ENCODE measurements at regions not wholly inside any gene's neighbourhood (a gene's known extent, or its start where the extent isn't known, plus 50 kb on each side); places are given as distances from the start of the nearest gene placed in this dataset.
A peak's percentile ranks its signal among the peaks of the same experiment; 100 is the strongest.
"Not testable (repeated sequence)": the region's sequence is repeated elsewhere in the genome, so short reads cannot be mapped to it uniquely, and the experiment has no call there.

DNA sequence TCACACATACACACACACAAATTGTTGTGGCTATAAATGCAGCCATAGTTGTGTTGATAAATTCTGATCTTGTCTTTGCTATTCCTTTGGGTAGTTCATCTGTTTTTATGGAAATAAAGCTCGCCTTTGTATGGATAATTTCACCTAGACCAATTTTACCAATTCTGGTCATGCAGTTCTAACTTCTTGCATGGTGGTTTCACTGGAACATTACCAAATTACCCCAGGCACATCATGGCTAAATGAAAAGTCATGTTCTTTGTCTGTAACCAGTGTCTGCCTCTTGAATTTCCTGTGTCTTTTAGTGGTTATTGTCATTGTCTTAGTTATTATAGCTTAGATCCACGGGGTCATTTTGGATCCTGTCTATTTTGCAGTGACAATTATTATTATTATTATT lies 50.3 kb upstream of the TMC1 start:
- Mint-ChIP-seq H3K4me3 (no peak overlapping the region), H3K27me3 (no peaks in the 10 kb centered on the region), H3K27ac (no peak overlapping the region), H3K9me3 (ENCODE audit: low read depth) (peaks cover 6% of the 10 kb centered on the region), H3K36me3 (no peaks in the 10 kb centered on the region), H3K4me1 (ENCODE audit: low read depth) (peaks cover 22% of the 10 kb centered on the region)

DNA sequence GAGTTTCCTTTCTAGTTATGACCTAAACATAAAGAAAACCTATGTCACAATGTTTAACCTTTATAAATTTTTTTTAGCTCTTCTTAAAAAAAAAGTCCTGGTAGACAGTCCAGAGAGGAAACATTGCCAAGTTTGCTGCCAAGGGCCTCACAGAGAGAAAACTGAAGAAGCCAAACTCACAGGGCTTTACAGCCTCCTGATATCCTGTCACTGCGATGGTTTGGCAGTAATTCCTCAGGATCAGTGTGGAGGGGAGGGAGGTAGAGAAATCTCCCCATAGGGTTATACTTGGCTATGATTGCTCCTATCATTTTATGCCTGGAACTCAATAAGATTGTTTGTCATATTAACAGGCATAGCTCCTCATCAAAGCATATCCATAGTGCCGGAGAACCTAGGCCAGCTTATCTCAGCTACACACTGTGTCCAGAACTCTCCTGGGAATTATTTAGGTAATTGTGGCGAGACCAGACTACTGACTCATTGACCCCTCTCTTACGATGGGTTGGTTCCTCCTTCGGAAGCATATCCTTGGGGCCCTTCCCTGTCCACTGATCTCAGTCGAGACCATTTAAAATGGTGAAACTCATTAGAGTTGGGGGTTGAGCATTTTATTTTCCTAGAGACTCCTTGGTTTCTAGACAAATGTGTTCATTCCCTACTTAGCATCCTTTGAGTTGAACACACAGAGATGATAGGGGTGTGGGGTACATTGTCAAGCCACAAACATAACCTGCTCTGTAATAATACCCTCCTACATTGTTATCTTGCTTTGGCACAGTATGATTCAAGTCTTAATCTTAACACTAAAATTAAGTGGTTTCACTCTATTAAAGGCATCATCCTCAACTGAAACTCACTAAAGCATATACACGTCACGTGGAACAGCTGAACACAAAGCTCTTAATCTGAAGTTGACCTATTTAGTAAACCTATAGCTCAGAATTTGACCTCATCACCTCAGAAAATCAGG lies 53.4 kb upstream of the TMC1 start:
- Mint-ChIP-seq H3K36me3 (no peaks in the 10 kb centered on the region), H3K27me3 (no peaks in the 10 kb centered on the region), H3K4me3 (no peak overlapping the region), H3K9me3 (ENCODE audit: low read depth) (peaks cover 3% of the 10 kb centered on the region), H3K4me1 (ENCODE audit: low read depth) (peaks cover 17% of the 10 kb centered on the region), H3K27ac (no peak overlapping the region)

DNA sequence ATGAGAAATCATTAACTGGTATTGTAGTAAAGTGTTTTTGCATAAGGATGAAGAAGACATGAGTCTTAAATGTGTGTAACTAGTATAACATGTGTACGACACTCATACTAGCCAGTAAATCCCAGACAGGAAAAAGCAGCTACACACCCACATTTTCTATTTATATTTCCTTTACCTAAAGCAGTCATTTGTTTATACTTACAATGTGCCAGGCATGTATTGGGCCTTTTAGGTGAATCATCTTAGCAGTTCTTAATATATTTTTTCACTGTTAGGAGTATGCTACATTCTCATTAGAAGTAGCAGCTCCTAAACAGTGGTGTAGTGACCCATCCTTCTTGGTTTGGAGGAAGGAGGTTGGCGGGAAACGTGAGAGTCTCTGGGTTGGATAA lies 55.8 kb upstream of the TMC1 start:
- H3K9me3 Mint-ChIP-seq (ENCODE audit: low read depth): no peaks in the 10 kb centered on the region
- H3K36me3 Mint-ChIP-seq: no peaks in the 10 kb centered on the region
- no peak overlapping the region for H3K27ac Mint-ChIP-seq
- H3K4me3 Mint-ChIP-seq: no peak overlapping the region
- H3K27me3 Mint-ChIP-seq: no peaks in the 10 kb centered on the region
- H3K4me1 Mint-ChIP-seq (ENCODE audit: low read depth): peaks cover 14% of the 10 kb centered on the region

GRCh38 chr9:72464857-72465592 lies 56.4 kb upstream of the TMC1 start:
- H3K4me1 Mint-ChIP-seq (ENCODE audit: low read depth): peaks cover 14% of the 10 kb centered on the region
- H3K9me3 Mint-ChIP-seq (ENCODE audit: low read depth): no peaks in the 10 kb centered on the region
- no peaks in the 10 kb centered on the region for H3K27me3 Mint-ChIP-seq
- no peak overlapping the region for H3K27ac Mint-ChIP-seq
- no peak overlapping the region for H3K4me3 Mint-ChIP-seq
- H3K36me3 Mint-ChIP-seq: no peaks in the 10 kb centered on the region

DNA sequence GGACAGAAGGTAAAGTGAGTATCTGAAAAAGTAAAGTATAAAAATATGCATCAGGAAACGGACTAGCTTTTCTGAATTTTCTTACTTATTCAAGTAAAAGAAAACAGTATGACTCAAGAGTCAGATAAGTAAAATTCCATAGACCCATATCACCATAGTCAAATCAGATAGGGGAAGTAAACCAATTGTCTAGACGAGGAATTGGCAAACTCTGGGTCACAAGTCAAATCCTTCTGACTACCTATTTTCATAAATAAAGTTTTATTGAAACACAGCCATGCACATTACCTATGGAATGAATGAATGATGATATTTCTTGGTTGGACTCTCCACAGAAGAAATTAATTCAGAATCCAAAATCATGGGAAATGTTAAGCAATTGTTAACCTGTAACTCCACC lies 59.1 kb upstream of the TMC1 start:
- H3K4me3 Mint-ChIP-seq: no peak overlapping the region
- no peak overlapping the region for H3K27ac Mint-ChIP-seq
- peaks cover 23% of the 10 kb centered on the region for H3K4me1 Mint-ChIP-seq (ENCODE audit: low read depth)
- H3K36me3 Mint-ChIP-seq: no peaks in the 10 kb centered on the region
- H3K27me3 Mint-ChIP-seq: no peaks in the 10 kb centered on the region
- no peaks in the 10 kb centered on the region for H3K9me3 Mint-ChIP-seq (ENCODE audit: low read depth)

DNA sequence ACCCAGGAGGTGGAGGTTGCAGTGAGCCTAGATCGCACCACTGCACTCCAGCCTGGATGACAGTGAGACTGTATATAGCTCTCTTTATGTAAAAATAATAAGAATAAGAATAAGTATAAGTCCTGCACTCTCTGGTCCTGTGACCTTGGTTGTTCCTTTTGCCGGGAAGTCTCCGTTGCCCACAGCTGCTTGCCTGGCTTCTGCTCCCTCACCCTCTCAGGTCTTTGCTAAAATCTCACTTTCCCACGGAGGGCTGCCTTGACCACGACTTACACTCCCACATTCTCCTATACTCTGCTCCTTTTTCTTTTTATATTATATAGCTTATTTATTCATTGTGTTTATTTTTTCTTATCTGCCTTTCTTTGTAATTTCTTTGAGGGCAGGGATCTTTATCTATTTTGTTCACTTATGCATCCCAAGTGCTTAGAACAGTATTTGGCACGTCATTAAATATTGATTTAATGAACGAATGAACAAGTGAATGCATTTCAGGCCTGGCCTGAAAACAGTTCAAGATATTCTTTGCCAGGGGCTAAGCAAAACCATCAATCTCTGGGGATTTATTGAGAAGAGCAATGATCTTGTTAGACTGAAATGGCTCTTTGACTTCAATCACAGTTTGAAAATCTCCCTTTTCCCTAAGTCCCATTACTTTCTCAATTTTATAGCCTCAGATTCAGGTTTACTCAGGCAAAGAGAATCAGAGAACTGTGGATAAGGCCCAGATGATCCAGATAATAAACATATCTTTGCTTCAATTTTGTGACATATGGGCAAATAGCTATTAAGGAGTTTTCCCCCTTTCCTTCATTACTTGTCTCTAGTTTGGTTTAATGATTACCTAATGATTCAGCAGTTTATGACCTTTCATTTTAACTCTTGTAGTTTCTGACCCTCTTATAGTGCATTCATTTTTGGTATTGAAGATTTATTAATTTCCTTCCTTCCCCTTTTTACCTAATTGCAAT lies 60.8 kb upstream of the TMC1 start:
- H3K27ac Mint-ChIP-seq: no peak overlapping the region
- H3K36me3 Mint-ChIP-seq: no peaks in the 10 kb centered on the region
- H3K4me1 Mint-ChIP-seq (ENCODE audit: low read depth): peaks cover 19% of the 10 kb centered on the region
- no peaks in the 10 kb centered on the region for H3K9me3 Mint-ChIP-seq (ENCODE audit: low read depth)
- no peak overlapping the region for H3K4me3 Mint-ChIP-seq
- no peaks in the 10 kb centered on the region for H3K27me3 Mint-ChIP-seq

GRCh38 chr9:72459308-72459707 lies 62.1 kb upstream of the TMC1 start:
- Mint-ChIP-seq H3K4me1 (ENCODE audit: low read depth) (peaks cover 11% of the 10 kb centered on the region), H3K4me3 (no peak overlapping the region), H3K27ac (no peak overlapping the region), H3K9me3 (ENCODE audit: low read depth) (no peaks in the 10 kb centered on the region), H3K36me3 (no peaks in the 10 kb centered on the region), H3K27me3 (no peaks in the 10 kb centered on the region)

DNA sequence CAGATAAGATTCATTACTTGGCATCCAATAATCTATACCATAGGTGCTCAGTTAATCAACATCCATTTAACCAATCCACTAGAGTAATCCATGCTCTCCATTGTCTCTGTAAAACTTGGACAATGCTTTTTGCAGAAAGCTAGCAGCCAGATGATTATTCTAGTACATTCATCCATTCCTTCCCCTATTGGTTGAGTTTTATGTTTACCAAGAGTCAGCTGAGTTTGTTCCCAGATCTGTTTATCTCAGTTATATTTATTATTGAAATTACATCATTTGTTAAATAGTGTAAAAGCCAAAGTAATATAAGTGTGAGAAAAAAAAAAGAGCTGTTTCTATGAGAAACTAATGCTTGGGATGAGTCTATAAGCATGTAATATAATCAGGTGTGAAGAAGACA lies 63.3 kb upstream of the TMC1 start:
- Mint-ChIP-seq H3K4me3 (no peak overlapping the region), H3K27ac (no peak overlapping the region), H3K4me1 (ENCODE audit: low read depth) (peaks cover 11% of the 10 kb centered on the region), H3K27me3 (no peaks in the 10 kb centered on the region), H3K9me3 (ENCODE audit: low read depth) (no peaks in the 10 kb centered on the region), H3K36me3 (no peaks in the 10 kb centered on the region)

- Mint-ChIP-seq H3K36me3 (no peaks in the 10 kb centered on the region), H3K4me1 (ENCODE audit: low read depth) (peaks cover 11% of the 10 kb centered on the region), H3K27me3 (no peaks in the 10 kb centered on the region), H3K27ac (no peak overlapping the region), H3K4me3 (no peak overlapping the region), H3K9me3 (ENCODE audit: low read depth) (no peaks in the 10 kb centered on the region)
These were observed 64.0 kb upstream of the TMC1 start for GRCh38 chr9:72457366-72457765.

DNA sequence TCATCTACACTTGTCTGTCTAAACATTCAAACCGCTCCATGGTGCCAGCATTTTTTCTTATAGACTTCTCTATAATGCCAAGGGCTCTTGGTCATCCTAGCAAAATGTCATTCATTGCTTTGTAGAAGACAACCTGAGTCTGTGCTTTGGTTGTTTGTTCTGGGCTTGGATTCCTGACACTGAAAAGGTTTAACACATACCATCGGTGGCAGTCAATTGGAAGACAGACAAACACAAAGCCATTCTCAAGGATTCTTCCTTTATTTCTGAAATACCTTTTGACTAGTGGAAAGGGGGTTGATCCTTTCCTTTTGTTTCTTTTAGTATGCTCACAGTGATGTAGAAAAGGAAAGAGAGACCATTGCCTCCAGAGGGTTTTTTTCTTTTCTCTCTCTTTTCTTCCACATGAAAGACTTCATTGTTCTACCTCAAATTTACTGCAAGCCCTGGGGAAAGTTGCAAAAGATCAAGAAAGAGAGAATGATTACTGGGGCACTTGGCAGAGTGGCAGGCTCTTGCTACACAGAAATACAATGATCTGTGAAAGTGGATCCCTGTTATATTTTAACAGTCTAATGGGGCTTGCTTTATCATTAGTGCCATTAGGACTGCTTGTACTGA lies 66.4 kb upstream of the TMC1 start:
- no peak overlapping the region for H3K27ac Mint-ChIP-seq
- H3K4me3 Mint-ChIP-seq: no peak overlapping the region
- H3K36me3 Mint-ChIP-seq: no peaks in the 10 kb centered on the region
- peaks cover 11% of the 10 kb centered on the region for H3K4me1 Mint-ChIP-seq (ENCODE audit: low read depth)
- H3K9me3 Mint-ChIP-seq (ENCODE audit: low read depth): no peaks in the 10 kb centered on the region
- no peaks in the 10 kb centered on the region for H3K27me3 Mint-ChIP-seq

DNA sequence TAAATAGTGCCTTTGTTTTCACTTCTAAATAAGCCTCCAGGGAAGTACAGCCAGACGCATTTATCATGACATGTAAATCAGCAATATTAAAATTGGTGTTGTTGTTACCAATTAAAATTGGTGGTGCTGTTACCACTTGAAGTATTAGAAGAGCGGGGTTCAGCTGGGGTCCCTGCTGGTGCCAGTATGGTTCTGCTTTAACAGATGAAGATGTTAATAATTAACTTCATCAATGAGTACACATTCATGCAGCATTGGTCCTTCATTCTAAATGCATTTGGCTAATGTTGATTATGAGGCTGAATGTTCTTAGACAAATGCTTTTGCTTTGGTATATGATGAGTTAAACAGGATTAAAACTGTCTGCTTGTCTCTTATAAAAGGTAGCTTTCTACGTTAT lies 67.6 kb upstream of the TMC1 start:
- Mint-ChIP-seq H3K27ac (no peak overlapping the region), H3K4me3 (no peak overlapping the region), H3K4me1 (ENCODE audit: low read depth) (peaks cover 11% of the 10 kb centered on the region), H3K36me3 (no peaks in the 10 kb centered on the region), H3K9me3 (ENCODE audit: low read depth) (no peaks in the 10 kb centered on the region), H3K27me3 (no peaks in the 10 kb centered on the region)

GRCh38 chr9:72446241-72446640 lies 75.2 kb upstream of the TMC1 start:
- not testable (repeated sequence) for H3K4me3 Mint-ChIP-seq; H3K27ac Mint-ChIP-seq; H3K9me3 Mint-ChIP-seq (ENCODE audit: low read depth); H3K27me3 Mint-ChIP-seq; H3K36me3 Mint-ChIP-seq
- H3K4me1 Mint-ChIP-seq (ENCODE audit: low read depth): peaks cover 34% of the 10 kb centered on the region

DNA sequence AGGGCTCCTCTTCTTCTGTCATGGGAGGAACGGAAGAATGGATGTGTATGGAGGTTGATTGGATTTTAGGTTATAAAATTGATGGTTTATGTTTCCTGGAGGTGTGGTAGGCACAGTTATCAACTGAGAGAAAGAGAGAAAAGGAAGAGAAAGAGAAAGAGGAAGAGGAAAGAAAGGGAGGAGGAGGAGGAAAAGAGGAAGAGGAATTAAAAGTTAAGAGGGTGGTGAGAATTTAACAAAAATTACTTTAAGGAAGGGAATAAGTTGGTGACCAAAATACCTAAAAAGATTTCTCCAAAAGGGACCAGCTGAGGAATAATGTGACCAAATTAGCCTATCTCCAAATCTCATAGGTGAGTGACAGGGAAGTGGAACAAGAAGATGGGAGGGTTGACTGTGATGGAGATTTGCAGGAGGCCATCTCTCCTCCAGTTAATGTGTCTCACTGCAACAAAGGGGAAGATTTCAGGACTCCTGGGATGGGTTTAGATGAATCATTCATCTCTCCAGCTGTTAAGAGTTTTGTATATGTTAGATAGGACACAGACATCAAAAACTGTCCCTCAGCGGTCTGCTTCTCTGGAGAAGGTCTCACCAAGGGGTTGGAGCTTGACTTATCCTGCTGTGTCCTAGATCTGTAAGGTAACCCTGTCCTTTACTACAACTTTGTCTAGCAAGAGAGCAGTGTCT lies 76.0 kb upstream of the TMC1 start:
- H3K27ac Mint-ChIP-seq: no peak overlapping the region
- no peaks in the 10 kb centered on the region for H3K27me3 Mint-ChIP-seq
- no peaks in the 10 kb centered on the region for H3K36me3 Mint-ChIP-seq
- H3K4me1 Mint-ChIP-seq (ENCODE audit: low read depth): peaks cover 35% of the 10 kb centered on the region
- H3K4me3 Mint-ChIP-seq: no peak overlapping the region
- H3K9me3 Mint-ChIP-seq (ENCODE audit: low read depth): no peaks in the 10 kb centered on the region

GRCh38 chr9:72444435-72444834 lies 77.0 kb upstream of the TMC1 start:
- H3K36me3 Mint-ChIP-seq: no peaks in the 10 kb centered on the region
- no peak overlapping the region for H3K4me3 Mint-ChIP-seq
- H3K27me3 Mint-ChIP-seq: no peaks in the 10 kb centered on the region
- peak overlapping the region; percentile 7 for H3K27ac Mint-ChIP-seq
- H3K9me3 Mint-ChIP-seq (ENCODE audit: low read depth): no peaks in the 10 kb centered on the region
- H3K4me1 Mint-ChIP-seq (ENCODE audit: low read depth): peaks cover 35% of the 10 kb centered on the region
